H1 (cell line): ENCODE measurements at regions not wholly inside any gene's neighbourhood (a gene's known extent, or its start where the extent isn't known, plus 50 kb on each side); places are given as distances from the start of the nearest gene placed in this dataset.

Source experiments
- CTCF ChIA-PET: fragments of 300-600 bp; sonication (Branson Sonifier 250); formaldehyde crosslinking; loops from one replicate; lab custom pipeline; 2021; ENCODE audit not compliant: partially characterized antibody; lab: Charles Lee
- POLR2A ChIA-PET: fragments of 300-600 bp; sonication (Branson Sonifier 250); formaldehyde crosslinking; loops from one replicate; lab custom pipeline; 2021; ENCODE audit warnings: inconsistent platforms; ENCODE audit not compliant: partially characterized antibody; lab: Charles Lee
- DNase-seq, 2 experiments: peaks; one replicate each; pipeline versions ENCODE4 v3.0.0 to v3.0.0-alpha.2; 2010 to 2022; ENCODE audit warnings: low spot score in 2 of 2, low read depth in 1 of 2, mixed read lengths in 1 of 2
- FAIRE-seq: peaks from 2 replicates; lab custom pipeline; 2011; peaks lifted over from hg19 to GRCh38; lab: Jason Lieb, UNC
- H2AFZ ChIP-seq: 2 replicates; pipeline ENCODE4 v1.8.1; 2012; ENCODE audit warnings: low read length, inconsistent platforms
- H2AK5ac ChIP-seq: 2 replicates; pipeline ENCODE4 v1.6.1; 2013; ENCODE audit warnings: low read depth, low read length
- H2BK120ac ChIP-seq: replicated peaks from 2 replicates; pipeline ENCODE3; 2013; ENCODE audit warnings: low read depth, low read length, inconsistent platforms
- H2BK12ac ChIP-seq: 2 replicates; pipeline ENCODE4 v1.6.1; 2013; ENCODE audit warnings: low read depth, low read length
- H2BK15ac ChIP-seq: 2 replicates; pipeline ENCODE4 v1.6.1; 2013; ENCODE audit warnings: low read length
- H2BK20ac ChIP-seq: 2 replicates; pipeline ENCODE4 v1.6.1; 2013; ENCODE audit warnings: low read length
- H2BK5ac ChIP-seq: 2 replicates; pipeline ENCODE4 v1.6.1; 2013; ENCODE audit warnings: low read depth, low read length
- H3K14ac ChIP-seq: 2 replicates; pipeline ENCODE4 v1.6.1; 2013; ENCODE audit warnings: inconsistent platforms; ENCODE audit not compliant: insufficient read length
- H3K18ac ChIP-seq: 2 replicates; pipeline ENCODE4 v1.6.1; 2013; ENCODE audit warnings: low read length; ENCODE audit errors: extremely low read depth
- H3K23ac ChIP-seq: 2 replicates; pipeline ENCODE4 v1.6.1; 2013; ENCODE audit warnings: inconsistent platforms; ENCODE audit not compliant: insufficient read length
- H3K23me2 ChIP-seq: 2 replicates; pipeline ENCODE4 v1.6.1; 2013; ENCODE audit warnings: low read depth, low read length
- H3K27ac ChIP-seq: 2 replicates; pipeline ENCODE4 v1.6.1; 2011; ENCODE audit warnings: low read depth, low read length, inconsistent platforms
- H3K27me3 ChIP-seq, 4 experiments: replicated peaks in 1 of 4; 1 replicate in 1 of 4; 2 replicates in 3 of 4; pipeline versions ENCODE4 v1.6.1 to v1.8.1; 2011 to 2013; ENCODE audit warnings: low read length in 3 of 4, mild to moderate bottlenecking in 3 of 4, inconsistent platforms in 2 of 4, mixed read lengths in 2 of 4, moderate library complexity in 1 of 4; ENCODE audit not compliant: control insufficient read depth in 3 of 4, insufficient read depth in 3 of 4; ENCODE audit errors: extremely low read depth in 1 of 4
- H3K36me3 ChIP-seq, 4 experiments: 2 replicates each; pipeline versions ENCODE4 v1.6.1 to v1.8.1; 2011 to 2013; ENCODE audit warnings: mild to moderate bottlenecking in 4 of 4, low read length in 3 of 4, moderate library complexity in 2 of 4, control low read depth in 1 of 4, inconsistent platforms in 1 of 4; ENCODE audit not compliant: insufficient read depth in 4 of 4, control insufficient read depth in 2 of 4
- H3K4ac ChIP-seq: replicated peaks from 2 replicates; pipeline ENCODE3; 2013; ENCODE audit warnings: low read length, low read depth, mixed read lengths, inconsistent platforms; ENCODE audit not compliant: insufficient read length
- H3K4me1 ChIP-seq, 4 experiments: replicated peaks in 1 of 4; 1 replicate in 1 of 4; 2 replicates in 3 of 4; pipeline versions ENCODE4 v1.6.1 to v1.8.1; 2011 to 2013; ENCODE audit warnings: low read length in 3 of 4, inconsistent platforms in 2 of 4, mixed read lengths in 1 of 4; ENCODE audit not compliant: insufficient read depth in 4 of 4, control insufficient read depth in 3 of 4
- H3K4me2 ChIP-seq, 2 experiments: 2 replicates each; pipeline versions ENCODE4 v1.6.1 to v1.8.1; 2011 to 2013; ENCODE audit warnings: low read depth in 2 of 2, low read length in 2 of 2, control low read depth in 1 of 2, inconsistent platforms in 1 of 2, mild to moderate bottlenecking in 1 of 2; ENCODE audit not compliant: insufficient read depth in 1 of 2
- H3K4me3 ChIP-seq, 4 experiments: fragments of 200-600, 300-600 bp in 1 of 4; sonication (generic), shearing (Covaris generic), sonication (Bioruptor Twin) in 1 of 4; 2 replicates each; pipeline versions ENCODE4 v1.5.1 to v1.8.1; 2011 to 2016; ENCODE audit warnings: low read length in 4 of 4, low read depth in 3 of 4, control low read depth in 2 of 4, inconsistent platforms in 2 of 4, mild to moderate bottlenecking in 2 of 4, mixed read lengths in 1 of 4, moderate library complexity in 1 of 4; ENCODE audit not compliant: insufficient read depth in 2 of 4; ENCODE audit errors: extremely low read depth in 1 of 4
- H3K56ac ChIP-seq: replicated peaks from 2 replicates; pipeline ENCODE3; 2013; ENCODE audit warnings: low read depth, mild to moderate bottlenecking, mixed read lengths, low read length, inconsistent platforms; ENCODE audit not compliant: insufficient read length
- H3K79me1 ChIP-seq: 2 replicates; pipeline ENCODE4 v1.6.1; 2013; ENCODE audit warnings: low read depth, low read length, control low read depth
- H3K79me2 ChIP-seq, 2 experiments: 2 replicates each; pipeline versions ENCODE4 v1.6.1 to v1.8.1; 2012 to 2013; ENCODE audit warnings: low read length in 2 of 2, mild to moderate bottlenecking in 2 of 2, inconsistent platforms in 1 of 2; ENCODE audit not compliant: insufficient read depth in 2 of 2, control insufficient read depth in 1 of 2
- H3K9ac ChIP-seq, 4 experiments: replicated peaks in 1 of 4; 1 replicate in 1 of 4; 2 replicates in 3 of 4; pipeline versions ENCODE4 v1.6.1 to v1.8.1; 2011 to 2013; ENCODE audit warnings: low read depth in 3 of 4, low read length in 3 of 4, control low read depth in 2 of 4, mild to moderate bottlenecking in 2 of 4, moderate library complexity in 2 of 4, inconsistent platforms in 1 of 4; ENCODE audit errors: extremely low read depth in 1 of 4
- H3K9me3 ChIP-seq, 2 experiments: 2 replicates each; pipeline versions ENCODE4 v1.6.1 to v1.8.1; 2012 to 2013; ENCODE audit warnings: mild to moderate bottlenecking in 2 of 2, moderate library complexity in 2 of 2, control low read depth in 1 of 2, inconsistent platforms in 1 of 2, low read depth in 1 of 2, low read length in 1 of 2, mixed read lengths in 1 of 2; ENCODE audit not compliant: insufficient read depth in 2 of 2
- H4K20me1 ChIP-seq, 2 experiments: replicated peaks in 1 of 2; 2 replicates each; pipeline versions ENCODE3 to v1.8.1; 2011 to 2013; ENCODE audit warnings: inconsistent platforms in 2 of 2, low read length in 2 of 2, mild to moderate bottlenecking in 1 of 2; ENCODE audit not compliant: insufficient read depth in 2 of 2, control insufficient read depth in 1 of 2
- H4K5ac ChIP-seq: 2 replicates; pipeline ENCODE4 v1.6.1; 2013; ENCODE audit warnings: low read length, low read depth, mixed read lengths, inconsistent platforms; ENCODE audit not compliant: insufficient read length
- H4K8ac ChIP-seq: 2 replicates; pipeline ENCODE4 v1.8.0; 2013; ENCODE audit warnings: mild to moderate bottlenecking, moderate library complexity, low read length, inconsistent platforms; ENCODE audit not compliant: insufficient read depth; ENCODE audit errors: extremely low read depth
- H4K91ac ChIP-seq: replicated peaks from 2 replicates; pipeline ENCODE3; 2013; ENCODE audit warnings: low read length, mixed read lengths, inconsistent platforms; ENCODE audit not compliant: insufficient read length
- CBX5 ChIP-seq: fragments of 300-800, 300-1000 bp; sonication (generic); IDR thresholded peaks from 2 replicates; pipeline ENCODE4 v1.7.1; 2016; ENCODE audit warnings: antibody characterized with exemption, low read length, low read depth
- CHD2 ChIP-seq: IDR thresholded peaks from 2 replicates; pipeline ENCODE4 v1.6.1; 2012; ENCODE audit warnings: low read length, improper control_type of control experiment
- CTCF ChIP-seq, 3 experiments: IDR thresholded peaks; 1 replicate in 2 of 3; 2 replicates in 1 of 3; pipeline versions ENCODE4 v1.5.1 to v1.6.1; 2011; ENCODE audit warnings: low read length in 3 of 3, mild to moderate bottlenecking in 3 of 3, inconsistent platforms in 2 of 3, low read depth in 1 of 3, moderate library complexity in 1 of 3; ENCODE audit not compliant: insufficient read depth in 1 of 3; ENCODE audit errors: control extremely low read depth in 1 of 3
- EGR1 ChIP-seq: IDR thresholded peaks from 2 replicates; pipeline ENCODE4 v1.6.1; 2011; ENCODE audit warnings: low read depth, low read length, borderline replicate concordance
- GTF2F1 ChIP-seq: IDR thresholded peaks from 2 replicates; pipeline ENCODE4 v1.6.1; 2012; ENCODE audit warnings: low read depth, low read length, improper control_type of control experiment, borderline replicate concordance
- KDM5A ChIP-seq: fragments of 200-600 bp; IDR thresholded peaks from 2 replicates; pipeline ENCODE4 v1.7.1; 2012; ENCODE audit warnings: mild to moderate bottlenecking, low read length, inconsistent platforms, mixed read lengths
- NRF1 ChIP-seq: IDR thresholded peaks from 2 replicates; pipeline ENCODE4 v1.6.1; 2011; ENCODE audit warnings: mild to moderate bottlenecking, low read depth, low read length, improper control_type of control experiment
- RAD21 ChIP-seq, 2 experiments: IDR thresholded peaks in 1 of 2; conservative IDR thresholded peaks in 1 of 2; 2 replicates each; pipeline ENCODE4 v1.6.1; 2011; ENCODE audit warnings: low read depth in 2 of 2, low read length in 2 of 2, improper control_type of control experiment in 1 of 2, inconsistent platforms in 1 of 2, mild to moderate bottlenecking in 1 of 2, moderate library complexity in 1 of 2
- SIX5 ChIP-seq: IDR thresholded peaks from 2 replicates; pipeline ENCODE4 v1.6.1; 2011; ENCODE audit warnings: mild to moderate bottlenecking, low read depth, low read length
- SP2 ChIP-seq: IDR thresholded peaks from 2 replicates; pipeline ENCODE4 v1.6.1; 2012; ENCODE audit warnings: mild to moderate bottlenecking, low read length, inconsistent platforms
- TBP ChIP-seq: IDR thresholded peaks from 2 replicates; pipeline ENCODE4 v1.6.1; 2011; ENCODE audit warnings: low read depth, low read length, improper control_type of control experiment
- USF2 ChIP-seq: IDR thresholded peaks from 2 replicates; pipeline ENCODE4 v1.6.1; 2011; ENCODE audit warnings: low read length, improper control_type of control experiment
- WGBS, 2 experiments: shearing (Covaris generic) in 1 of 2; methylation state at CpG; one replicate each; pipeline versions ENCODE4 v1.1.6 to v1.1.7; 2013 to 2015; ENCODE audit warnings: low lambda C conversion rate in 2 of 2, mixed read lengths in 2 of 2, inconsistent platforms in 1 of 2, low coverage in 1 of 2, missing lambda C conversion rate in 1 of 2; ENCODE audit not compliant: insufficient replicate concordance in 2 of 2, insufficient coverage in 1 of 2, insufficient read length in 1 of 2; ENCODE audit errors: extremely low coverage in 1 of 2, missing lambda C conversion rate in 1 of 2; 5-methylcytosine and 5-hydroxymethylcytosine counted together

GRCh38 chr12:74964390-74964789 is 245.2 kb downstream of the KCNC2 start:
- Histone ChIP-seq H3K4me3 (no peak overlapping the region), H2BK120ac (no peak overlapping the region), H4K8ac (no peak overlapping the region), H3K9ac (no peak overlapping the region), H3K23ac (no peak overlapping the region), H4K91ac (no peak overlapping the region), H3K4ac (no peak overlapping the region), H2BK12ac (no peak overlapping the region), H3K27ac (no peak overlapping the region), H3K23me2 (no peaks in the 10 kb centered on the region), H3K79me1 (no peaks in the 10 kb centered on the region), H3K14ac (no peak overlapping the region), H3K4me1 (no peaks in the 10 kb centered on the region), H3K4me2 (no peak overlapping the region), H2BK20ac (no peak overlapping the region), H2AK5ac (no peak overlapping the region), H2AFZ (no peak overlapping the region), H3K36me3 (no peaks in the 10 kb centered on the region), H3K56ac (no peak overlapping the region), H3K79me2 (no peaks in the 10 kb centered on the region), H2BK15ac (no peak overlapping the region), H3K9me3 (no peaks in the 10 kb centered on the region), H4K5ac (no peak overlapping the region), H4K20me1 (no peaks in the 10 kb centered on the region), H3K18ac (no peak overlapping the region), H2BK5ac (no peak overlapping the region), H3K27me3 (no peaks in the 10 kb centered on the region)
- DNase-seq (no peak), FAIRE-seq (no peak)
- ChIA-PET CTCF (no interaction called here), POLR2A (no interaction called here)
- 92% methylated on average over 2 of the region's 2 CpGs; no CpG with 5 or more reads in 1 of the 2 experiments for WGBS, 2 experiments
- TF ChIP-seq CTCF (IDR thresholded peaks at IDR 0.05; ENCODE audit: control extremely low read depth in 1 of 3, insufficient read depth in 1 of 3, low read depth in 1 of 3, low read length in 3 of 3) (no peak), CHD2 (no peak), USF2 (no peak), KDM5A (no peak), CBX5 (no peak), NRF1 (no peak), GTF2F1 (no peak), EGR1 (no peak), TBP (no peak), RAD21 (IDR thresholded peaks at IDR 0.05 in 1 of 2, conservative IDR thresholded peaks at IDR 0.05 in 1 of 2; ENCODE audit: low read depth in 2 of 2, low read length in 2 of 2) (no peak), SIX5 (no peak), SP2 (no peak)
